SKM-1 (cell line): ENCODE measurements at regions not wholly inside any gene's neighbourhood (a gene's known extent, or its start where the extent isn't known, plus 50 kb on each side); places are given as distances from the start of the nearest gene placed in this dataset.
"Not testable (repeated sequence)": the region's sequence is repeated elsewhere in the genome, so short reads cannot be mapped to it uniquely, and the experiment has no call there.

Experiments
- DNase-seq: peaks from one replicate; lab custom pipeline; 2025; ENCODE audit not compliant: unreplicated experiment; lab: John Stamatoyannopoulos, UW

GRCh38 chr9:113739605-113740507 lies 136.3 kb upstream of the ZNF618 start:
- DNase-seq, result not testable (repeated sequence)

- DNase-seq, result not testable (repeated sequence)
These were observed 135.3 kb upstream of the ZNF618 start for GRCh38 chr9:113740508-113741500.

GRCh38 chr9:113741886-113742854 lies 133.9 kb upstream of the ZNF618 start:
- DNase-seq, result no peak

GRCh38 chr9:113742878-113743277 lies 133.2 kb upstream of the ZNF618 start:
- no peak for DNase-seq

- DNase-seq, result no peak
These were observed 129.6 kb upstream of the ZNF618 start for GRCh38 chr9:113746486-113746885.

GRCh38 chr9:113748135-113748534 lies 128.0 kb upstream of the ZNF618 start:
- no peak for DNase-seq

GRCh38 chr9:113753398-113754119 lies 122.5 kb upstream of the ZNF618 start:
- no peak for DNase-seq

GRCh38 chr9:113754739-113755138 lies 121.4 kb upstream of the ZNF618 start:
- DNase-seq, result no peak

GRCh38 chr9:113755433-113755832 lies 120.7 kb upstream of the ZNF618 start:
- DNase-seq, result no peak

GRCh38 chr9:113756476-113757192 lies 119.5 kb upstream of the ZNF618 start:
- DNase-seq, result no peak

- DNase-seq, result no peak
These were observed 112.7 kb upstream of the ZNF618 start for GRCh38 chr9:113763429-113763828.

- no peak for DNase-seq
These were observed 111.5 kb upstream of the ZNF618 start for GRCh38 chr9:113764572-113764971.

GRCh38 chr9:113769412-113769811 lies 106.7 kb upstream of the ZNF618 start:
- no peak for DNase-seq

- DNase-seq, result no peak
These were observed 105.7 kb upstream of the ZNF618 start for GRCh38 chr9:113770396-113770795.

GRCh38 chr9:113771199-113771598 lies 104.9 kb upstream of the ZNF618 start:
- no peak for DNase-seq

- DNase-seq, result no peak
These were observed 103.8 kb upstream of the ZNF618 start for GRCh38 chr9:113772121-113772810.

GRCh38 chr9:113774963-113775362 lies 101.1 kb upstream of the ZNF618 start:
- no peak for DNase-seq

GRCh38 chr9:113775749-113776148 lies 100.4 kb upstream of the ZNF618 start:
- no peak for DNase-seq

- DNase-seq, result no peak
These were observed 99.9 kb upstream of the ZNF618 start for GRCh38 chr9:113776194-113776593.
